NB4 (cell line): ENCODE measurements at regions not wholly inside any gene's neighbourhood (a gene's known extent, or its start where the extent isn't known, plus 50 kb on each side); places are given as distances from the start of the nearest gene placed in this dataset.
"Not testable (repeated sequence)": the region's sequence is repeated elsewhere in the genome, so short reads cannot be mapped to it uniquely, and the experiment has no call there.

Experiments used
- MAX ChIP-seq: IDR thresholded peaks from 2 replicates; pipeline ENCODE4 v1.6.1; 2011; ENCODE audit warnings: low read depth, low read length
- MYC ChIP-seq: IDR thresholded peaks from 2 replicates; pipeline ENCODE4 v1.6.1; 2011; ENCODE audit warnings: low read depth, low read length
- POLR2A ChIP-seq: IDR thresholded peaks from 2 replicates; pipeline ENCODE4 v1.6.1; 2011; ENCODE audit warnings: mild to moderate bottlenecking; ENCODE audit not compliant: insufficient read length; ENCODE audit errors: extremely low read depth
- TF ChIP-seq, protein P1 (sequence below): IDR thresholded peaks from one replicate; pipeline ENCODE4 v1.5.1; 2012; ENCODE audit warnings: low read depth, low read length

DNA sequence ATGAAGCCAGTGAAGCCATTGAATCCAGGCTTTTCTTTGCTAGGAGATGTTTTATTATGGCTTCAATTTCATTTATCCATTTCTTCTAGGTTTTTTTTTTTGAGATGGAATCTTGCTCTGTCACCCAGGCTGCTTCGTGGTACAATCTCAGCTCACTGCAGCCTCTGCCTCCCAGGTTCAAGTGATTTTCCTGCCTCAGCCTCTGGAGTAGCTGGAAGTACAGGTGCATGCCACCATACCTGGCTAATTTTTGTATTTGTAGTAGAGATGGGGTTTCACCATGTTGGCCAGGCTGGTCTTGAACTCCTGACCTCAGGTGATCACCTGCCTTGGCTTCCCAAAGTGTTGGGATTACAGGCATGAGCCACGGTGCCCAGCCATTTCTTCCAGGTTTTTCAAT, 171.6 kb downstream of the CWH43 start:
- TF ChIP-seq, protein P1, sequence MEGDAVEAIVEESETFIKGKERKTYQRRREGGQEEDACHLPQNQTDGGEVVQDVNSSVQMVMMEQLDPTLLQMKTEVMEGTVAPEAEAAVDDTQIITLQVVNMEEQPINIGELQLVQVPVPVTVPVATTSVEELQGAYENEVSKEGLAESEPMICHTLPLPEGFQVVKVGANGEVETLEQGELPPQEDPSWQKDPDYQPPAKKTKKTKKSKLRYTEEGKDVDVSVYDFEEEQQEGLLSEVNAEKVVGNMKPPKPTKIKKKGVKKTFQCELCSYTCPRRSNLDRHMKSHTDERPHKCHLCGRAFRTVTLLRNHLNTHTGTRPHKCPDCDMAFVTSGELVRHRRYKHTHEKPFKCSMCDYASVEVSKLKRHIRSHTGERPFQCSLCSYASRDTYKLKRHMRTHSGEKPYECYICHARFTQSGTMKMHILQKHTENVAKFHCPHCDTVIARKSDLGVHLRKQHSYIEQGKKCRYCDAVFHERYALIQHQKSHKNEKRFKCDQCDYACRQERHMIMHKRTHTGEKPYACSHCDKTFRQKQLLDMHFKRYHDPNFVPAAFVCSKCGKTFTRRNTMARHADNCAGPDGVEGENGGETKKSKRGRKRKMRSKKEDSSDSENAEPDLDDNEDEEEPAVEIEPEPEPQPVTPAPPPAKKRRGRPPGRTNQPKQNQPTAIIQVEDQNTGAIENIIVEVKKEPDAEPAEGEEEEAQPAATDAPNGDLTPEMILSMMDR = not testable (repeated sequence)
- not testable (repeated sequence) for TF ChIP-seq MAX, POLR2A, MYC
